ENCODE measurements at regions not wholly inside any gene's neighbourhood (a gene's known extent, or its start where the extent isn't known, plus 50 kb on each side); places are given as distances from the start of the nearest gene placed in this dataset.

DNA sequence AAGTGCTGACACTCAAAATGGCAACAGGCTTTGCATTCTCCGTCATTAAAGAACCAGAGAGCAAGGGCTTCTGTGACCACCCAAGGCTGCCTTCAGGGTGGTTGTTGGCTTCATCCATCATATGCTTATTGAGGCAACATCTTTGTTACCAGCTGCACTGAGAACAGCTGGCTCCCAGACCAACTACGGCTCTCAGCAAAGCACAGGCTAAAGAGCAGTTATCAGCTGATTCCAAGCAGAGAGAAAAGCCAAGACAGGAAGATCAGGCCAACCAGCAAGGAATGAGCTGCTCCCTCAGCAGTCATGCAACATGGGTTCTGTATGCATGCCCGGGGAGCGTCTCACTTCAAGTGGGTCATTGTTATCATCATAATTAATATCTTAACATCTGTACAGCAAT lies 358.9 kb downstream of the ACTL7B start:
- no peak for DNase-seq (ENCODE audit: low spot score)

DNA sequence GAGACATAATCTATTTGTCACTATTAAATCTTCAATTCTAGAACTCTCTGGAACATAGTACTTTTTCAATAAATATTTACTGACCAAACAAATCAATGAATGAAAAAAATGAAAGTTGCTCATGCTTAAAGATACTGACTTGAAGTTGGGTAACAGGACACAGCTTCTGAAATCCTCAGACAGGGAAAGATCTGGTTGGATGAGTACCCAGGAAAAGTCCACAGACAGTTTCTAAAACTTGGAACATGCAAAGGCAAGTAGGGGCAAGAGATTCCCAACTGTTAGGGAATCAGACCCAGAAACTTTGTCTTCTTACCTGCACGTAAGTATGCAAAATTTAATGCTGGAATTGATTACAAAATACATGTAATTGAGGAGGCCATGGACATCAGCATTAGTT lies 366.2 kb downstream of the ACTL7B start:
- no peak for DNase-seq (ENCODE audit: low spot score)

- no peak for DNase-seq (ENCODE audit: low spot score)
Measured at GRCh38 chr9:108486831-108487230, 369.0 kb downstream of the ACTL7B start.

GRCh38 chr9:108484468-108484867 lies 371.3 kb downstream of the ACTL7B start:
- no peak for DNase-seq (ENCODE audit: low spot score)

- no peak for DNase-seq (ENCODE audit: low spot score)
Measured at GRCh38 chr9:108483676-108484075, 372.1 kb downstream of the ACTL7B start.

DNA sequence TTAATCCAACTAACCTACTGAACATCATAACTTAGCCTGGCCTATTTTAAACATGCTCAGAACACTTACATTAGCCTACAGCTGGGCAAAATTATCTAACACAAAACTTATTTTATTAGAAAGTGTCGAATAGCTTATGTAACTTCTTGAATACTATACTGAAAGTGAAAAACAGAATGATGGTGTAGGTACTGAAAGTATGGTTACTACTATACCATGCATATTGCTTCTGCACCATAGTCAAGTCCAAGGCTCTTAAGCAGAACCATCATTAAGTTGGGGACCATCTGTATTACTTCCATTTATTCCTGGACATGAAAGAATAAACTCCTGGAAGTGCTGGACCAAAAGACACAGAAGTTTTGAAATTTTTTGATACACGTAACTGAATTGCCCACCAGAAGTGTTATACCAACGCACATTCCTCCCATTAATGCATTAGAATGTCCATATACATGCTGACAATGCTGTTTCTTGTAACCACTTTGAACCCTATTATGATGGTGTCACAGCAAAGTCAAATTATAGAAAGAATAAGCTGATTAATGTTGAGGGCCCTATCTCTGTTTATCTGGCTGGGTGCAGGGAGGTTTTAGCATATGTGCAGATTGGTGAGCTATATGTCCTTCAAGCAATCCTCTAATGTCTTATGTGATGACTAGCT lies 375.7 kb downstream of the ACTL7B start:
- DNase-seq (ENCODE audit: low spot score) = no peak

DNA sequence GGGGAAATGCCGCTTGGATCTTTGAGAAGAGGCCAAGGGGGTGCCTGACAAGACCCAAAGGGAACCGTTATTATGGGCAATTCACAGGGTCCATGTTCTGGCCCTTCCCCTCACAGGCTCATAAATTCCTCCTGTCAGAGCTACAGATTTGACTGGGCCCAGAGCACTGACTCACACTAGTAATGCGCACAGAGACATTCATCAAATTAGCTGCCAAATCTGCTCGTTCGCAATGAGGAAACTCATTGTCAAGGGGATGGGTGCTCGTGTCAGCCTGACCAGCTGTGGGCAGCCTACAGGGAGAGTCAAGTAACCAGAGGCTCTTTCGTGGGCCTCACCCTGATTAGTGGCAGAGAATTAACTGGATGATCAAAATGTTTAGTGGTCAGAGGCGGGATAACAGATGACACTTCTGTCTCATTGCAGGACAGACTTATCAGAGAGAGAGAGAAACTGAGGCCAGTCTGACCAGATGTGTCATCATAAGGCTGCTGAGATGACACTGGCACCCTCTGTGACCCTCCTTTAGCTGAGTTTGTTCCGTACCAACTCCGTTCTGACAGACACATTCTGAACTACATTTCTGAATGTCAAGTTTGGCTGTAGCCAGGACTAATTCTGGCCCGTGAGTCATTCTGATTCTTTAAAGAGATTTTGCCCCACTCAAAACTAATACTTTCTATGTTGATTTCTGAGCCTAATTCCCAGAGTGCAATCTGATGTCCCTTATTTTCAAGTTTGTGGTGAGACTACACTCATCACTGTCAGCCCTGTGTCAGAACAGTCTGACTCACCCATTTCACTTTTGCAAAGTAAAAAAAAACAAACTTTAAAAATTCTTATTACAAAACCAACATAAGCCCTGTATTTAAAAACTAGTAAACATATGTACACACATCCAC lies 377.1 kb downstream of the ACTL7B start:
- DNase-seq (ENCODE audit: low spot score) = no peak

GRCh38 chr9:108477529-108478006 lies 378.2 kb downstream of the ACTL7B start:
- DNase-seq (ENCODE audit: low spot score) = no peak

GRCh38 chr9:108476574-108476973 lies 379.2 kb downstream of the ACTL7B start:
- no peak for DNase-seq (ENCODE audit: low spot score)

DNA sequence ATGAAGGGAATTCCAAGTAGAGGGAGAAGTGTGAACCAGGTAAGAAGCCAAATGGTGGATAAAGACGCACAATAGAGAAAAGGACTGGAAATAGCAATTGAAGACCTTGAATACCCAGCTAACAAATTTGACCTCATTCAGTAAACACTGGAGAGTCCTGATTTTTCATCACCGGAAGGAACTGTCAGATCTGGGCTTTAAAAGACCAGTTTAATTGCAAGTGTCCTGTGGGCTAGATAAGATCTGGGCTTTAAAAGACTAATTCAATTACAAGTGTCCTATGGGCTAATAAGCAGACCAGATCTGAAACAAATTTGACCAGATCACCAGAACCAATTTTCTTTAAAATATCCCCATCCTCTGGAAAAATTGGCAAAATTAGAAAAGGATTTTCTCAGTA lies 380.0 kb downstream of the ACTL7B start:
- no peak for DNase-seq (ENCODE audit: low spot score)

DNA sequence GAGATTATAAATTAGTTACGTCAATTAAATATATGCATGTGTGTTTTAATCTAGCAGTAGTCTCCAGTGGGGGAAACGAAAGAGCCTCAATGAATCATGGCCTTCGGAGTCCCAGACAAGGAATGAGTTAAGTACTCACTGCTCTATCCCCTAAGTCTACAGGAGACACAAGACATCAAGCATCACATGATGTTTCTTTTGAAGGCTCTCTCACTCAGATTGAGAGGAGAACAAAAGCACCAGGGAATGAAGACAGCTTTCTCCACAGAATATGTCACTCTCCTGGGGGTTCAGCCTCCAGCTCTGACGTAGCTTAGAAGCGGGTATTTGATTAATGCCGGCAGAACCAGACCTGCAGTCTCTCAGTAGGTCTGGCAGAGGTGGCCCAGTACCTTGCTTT lies 381.4 kb downstream of the ACTL7B start:
- DNase-seq (ENCODE audit: low spot score) = no peak

DNA sequence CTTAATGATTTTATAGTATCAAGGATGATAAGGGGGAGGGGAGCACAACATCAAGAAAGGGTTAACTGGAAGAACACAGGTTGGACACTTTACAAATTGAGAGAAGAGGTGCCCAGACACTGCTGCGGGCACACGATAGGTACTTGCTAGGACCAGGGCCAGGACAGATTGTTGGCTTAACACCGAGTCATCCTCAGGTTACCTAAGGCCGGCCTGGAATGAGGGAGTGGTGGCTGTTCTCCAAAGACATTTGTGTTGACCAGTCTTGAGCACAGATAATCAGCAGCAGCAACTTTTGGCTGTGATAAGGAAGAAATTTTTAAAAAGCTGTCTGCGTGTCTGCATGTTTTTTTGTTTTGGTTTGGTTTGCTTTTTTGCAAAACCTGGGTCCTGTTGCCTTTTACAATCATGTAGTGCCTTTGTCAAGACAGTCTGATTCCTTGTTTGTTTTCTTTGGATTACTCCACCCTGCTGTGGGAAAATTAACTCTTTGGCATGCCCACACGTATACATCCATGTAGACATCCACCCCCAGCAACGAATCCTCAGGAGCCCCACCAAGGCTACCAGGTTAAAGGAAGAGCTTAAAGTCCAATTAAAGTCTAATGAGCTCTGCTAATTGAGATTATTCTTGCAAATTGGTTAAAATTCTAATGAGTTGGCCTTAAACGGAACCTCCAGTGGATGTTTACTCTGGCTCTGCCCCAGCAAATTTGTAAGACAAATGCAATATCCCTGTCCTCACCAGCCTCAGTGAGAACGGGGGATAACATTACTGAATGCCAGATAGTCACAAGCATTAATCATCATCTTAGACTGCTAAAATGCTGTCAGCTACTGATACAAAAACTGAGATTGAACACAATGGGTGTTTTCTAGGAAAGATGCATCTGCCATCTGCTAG lies 382.3 kb downstream of the ACTL7B start:
- DNase-seq (ENCODE audit: low spot score) = no peak

DNA sequence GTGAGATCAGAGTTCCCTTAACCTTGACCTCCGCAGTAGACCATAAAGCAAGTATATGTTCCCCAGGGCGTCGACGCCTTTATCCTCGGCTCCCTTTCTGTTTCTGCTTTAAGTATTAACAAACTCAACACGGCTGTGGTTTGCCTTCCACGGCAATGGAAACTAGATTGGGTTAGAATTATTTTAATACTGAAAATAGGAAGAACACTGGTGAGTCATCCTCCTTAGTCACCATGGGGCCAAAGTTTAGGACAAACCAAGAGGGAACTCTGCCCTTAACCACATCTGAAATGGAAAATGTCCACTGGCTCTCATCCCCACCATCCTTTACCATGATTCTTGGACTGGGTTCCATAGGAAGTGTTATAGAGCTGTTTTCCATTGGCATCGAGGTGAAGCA lies 386.1 kb downstream of the ACTL7B start:
- no peak for DNase-seq (ENCODE audit: low spot score)

DNA sequence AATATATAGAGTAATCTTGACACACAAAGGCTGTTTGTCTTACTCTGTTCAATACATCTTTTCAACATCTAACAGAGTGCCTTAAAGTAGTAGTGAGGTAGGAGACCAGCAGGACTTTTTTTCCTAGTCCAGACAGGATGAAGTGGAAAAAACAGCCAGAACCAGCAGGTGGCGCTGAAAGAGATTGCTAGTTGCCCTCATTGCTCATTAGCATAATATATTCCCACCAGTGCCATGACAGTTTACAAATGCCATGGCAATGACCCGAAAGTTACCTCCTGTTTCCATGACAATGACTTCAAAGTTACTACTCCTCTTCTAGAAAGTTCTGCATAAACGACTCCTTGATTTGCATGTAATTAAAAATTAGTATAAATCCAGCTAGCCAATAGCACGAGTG lies 387.4 kb downstream of the ACTL7B start:
- DNase-seq (ENCODE audit: low spot score) = peak; percentile 71

DNA sequence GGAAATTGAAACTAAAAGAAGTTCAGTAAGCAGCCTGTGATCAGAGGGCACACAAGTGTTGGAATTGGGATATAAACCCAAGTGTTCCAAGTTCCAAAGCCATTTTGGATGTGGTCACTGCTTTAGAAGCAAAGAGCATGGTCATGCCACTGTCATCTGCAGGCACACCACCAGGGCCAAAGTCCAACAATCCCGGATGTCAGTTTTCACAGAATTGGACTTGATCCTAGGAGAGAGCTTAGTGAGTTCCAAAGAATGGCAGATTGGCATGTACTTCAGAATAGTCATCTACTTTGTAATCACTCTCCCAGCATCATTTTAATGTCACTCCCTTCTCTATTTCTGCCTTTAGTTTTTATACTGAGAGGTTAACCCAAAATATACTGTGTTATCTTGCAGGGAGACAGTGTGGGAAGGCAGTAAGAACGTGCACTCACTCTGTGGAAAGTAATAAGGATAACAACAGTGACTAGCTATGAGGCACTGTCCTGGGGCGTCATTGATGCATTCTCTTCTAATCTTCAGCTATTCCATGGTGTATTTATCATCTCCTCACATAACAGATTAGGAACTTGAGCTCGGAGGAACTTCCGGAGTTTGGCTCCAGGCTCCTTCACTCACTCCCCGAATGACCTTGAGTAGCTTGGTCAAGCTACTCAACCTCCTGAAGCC lies 388.0 kb downstream of the ACTL7B start:
- DNase-seq (ENCODE audit: low spot score) = no peak

DNA sequence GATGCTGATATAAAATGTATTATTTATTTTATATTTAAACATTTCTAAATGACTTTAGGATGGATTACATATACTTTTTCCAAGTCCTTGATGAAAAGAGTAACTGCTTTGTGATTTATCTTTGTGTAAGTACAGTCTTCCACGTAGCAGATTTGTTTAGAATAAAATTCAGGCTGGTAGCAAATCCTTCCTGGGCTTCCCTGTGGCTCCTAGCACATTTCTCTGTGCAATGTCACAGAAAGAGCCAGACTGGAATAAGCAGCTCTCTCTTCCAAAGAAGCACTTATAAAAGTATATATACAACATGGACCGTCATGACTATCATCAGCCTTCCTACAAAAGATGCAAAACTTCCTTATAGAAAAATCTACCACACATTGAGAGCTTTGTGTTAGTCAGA lies 388.6 kb downstream of the ACTL7B start:
- no peak for DNase-seq (ENCODE audit: low spot score)

- no peak for DNase-seq (ENCODE audit: low spot score)
Measured at GRCh38 chr9:108466304-108466703, 389.5 kb downstream of the ACTL7B start.

GRCh38 chr9:108463932-108464606 lies 391.7 kb downstream of the ACTL7B start:
- DNase-seq (ENCODE audit: low spot score) = no peak

- no peak for DNase-seq (ENCODE audit: low spot score)
Measured at GRCh38 chr9:108456903-108457302, 398.9 kb downstream of the ACTL7B start.

DNA sequence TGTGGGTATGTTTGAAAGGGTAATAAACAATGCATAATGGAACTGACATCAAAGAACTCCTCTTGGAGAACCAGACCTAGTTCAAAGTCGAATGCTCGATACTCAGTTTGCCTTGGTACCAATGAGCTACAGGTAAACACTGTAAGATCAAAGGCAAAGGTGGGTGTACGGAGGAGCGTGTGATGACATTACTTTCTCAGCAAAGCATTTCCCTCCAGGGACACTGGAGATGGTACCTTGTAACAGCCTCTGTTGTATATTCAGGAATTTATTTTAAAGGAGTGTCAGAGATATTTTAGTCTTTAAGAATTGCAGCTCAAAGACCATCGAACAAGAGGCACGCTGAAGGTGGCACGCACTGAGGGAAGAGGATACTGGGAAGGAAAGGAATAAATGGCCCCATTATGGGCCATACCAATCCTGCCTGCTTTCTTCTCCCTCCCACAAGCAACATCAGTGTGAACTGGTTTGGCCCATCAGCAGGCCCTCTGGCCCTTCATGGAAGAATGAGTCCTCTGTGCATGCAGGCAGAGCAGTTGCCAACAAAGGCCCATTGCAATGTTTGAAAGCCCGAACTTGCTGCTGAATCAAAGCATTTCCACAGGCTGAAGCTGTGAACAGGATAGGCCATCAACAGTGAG lies 410.2 kb downstream of the ACTL7B start:
- no peak for DNase-seq (ENCODE audit: low spot score)

All from NAMALWA (cell line).